ENCODE measurements at regions not wholly inside any gene's neighbourhood (a gene's known extent, or its start where the extent isn't known, plus 50 kb on each side); places are given as distances from the start of the nearest gene placed in this dataset.

DNA sequence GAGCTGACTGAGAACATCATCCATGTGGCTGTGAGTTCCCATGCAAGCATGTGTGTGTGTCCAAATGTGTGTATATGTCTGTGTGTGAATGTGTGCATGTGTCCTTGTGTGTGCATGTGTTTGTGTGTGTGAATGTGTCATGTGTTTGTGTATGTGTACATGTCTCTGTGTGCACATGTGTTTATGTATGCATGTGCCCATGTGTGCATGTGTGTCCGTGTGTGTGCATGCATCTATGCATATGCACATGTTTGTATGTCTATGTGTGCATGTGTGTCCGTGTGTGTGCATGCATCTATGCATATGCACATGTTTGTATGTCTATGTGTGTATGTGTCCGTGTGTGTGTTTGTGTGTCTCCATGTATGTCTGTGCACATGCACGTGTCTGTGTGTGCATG is 99.7 kb downstream of the LBH start:
- no peak overlapping the region for H3K4me3 ChIP-seq (ENCODE audit: low read depth, low read length)
- no peak for TF ChIP-seq CTCF (IDR thresholded peaks at IDR 0.05; ENCODE audit: borderline replicate concordance, insufficient read depth, low read depth, low read length)

DNA sequence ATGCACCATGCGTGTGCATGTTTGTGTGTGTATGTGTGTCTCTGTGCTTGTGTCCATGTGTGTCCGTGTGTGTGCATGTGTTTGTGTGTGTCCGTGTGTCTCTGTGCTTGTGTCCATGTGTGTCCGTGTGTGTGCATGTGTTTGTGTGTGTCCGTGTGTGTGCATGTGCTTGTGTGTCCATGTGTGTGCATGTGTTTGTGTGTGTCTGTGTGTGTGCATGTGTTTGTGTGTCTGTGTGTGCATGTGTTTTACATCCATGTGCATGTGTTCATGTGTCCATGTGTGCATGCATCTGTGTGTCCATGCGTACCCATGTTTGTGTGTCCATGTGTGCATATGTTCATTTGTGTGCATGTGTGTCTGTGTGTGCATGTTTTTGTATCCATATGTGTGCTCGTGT is 100.5 kb downstream of the LBH start:
- H3K4me3 ChIP-seq (ENCODE audit: low read depth, low read length): no peak overlapping the region
- no peak for TF ChIP-seq CTCF (IDR thresholded peaks at IDR 0.05; ENCODE audit: borderline replicate concordance, insufficient read depth, low read depth, low read length)

DNA sequence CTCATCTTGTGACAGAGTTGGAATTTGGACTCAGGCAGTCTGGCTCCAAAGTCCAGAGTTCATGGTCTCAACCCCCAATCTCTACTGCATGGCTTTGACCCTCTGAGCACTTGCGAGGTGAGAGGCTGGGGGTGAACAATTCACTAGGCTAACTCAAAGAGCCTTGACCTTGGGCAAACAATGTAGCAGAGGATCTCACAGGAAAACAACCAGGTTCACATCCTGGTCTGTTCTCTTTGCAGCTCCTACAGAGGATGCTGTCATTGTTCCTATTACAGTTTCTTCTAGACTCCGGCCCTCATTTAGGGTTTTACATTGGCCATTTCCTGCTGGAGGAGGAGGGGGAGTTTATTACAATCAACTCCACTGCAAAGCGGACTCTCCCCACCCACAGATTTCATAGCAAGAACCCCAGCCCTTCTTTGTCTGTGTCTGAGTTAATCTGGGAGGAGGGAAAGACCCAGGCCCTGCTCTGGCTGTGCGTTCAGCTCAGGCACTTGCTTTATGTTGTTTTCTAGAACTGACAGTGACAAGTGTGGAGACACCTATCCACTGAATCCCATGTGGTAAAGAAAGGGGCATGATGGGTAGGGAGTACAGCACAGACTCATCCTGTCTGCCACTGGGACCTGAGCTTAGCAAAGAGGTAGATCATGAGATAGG is 101.6 kb downstream of the LBH start:
- H3K4me3 ChIP-seq (ENCODE audit: low read depth, low read length): no peak overlapping the region
- TF ChIP-seq CTCF (IDR thresholded peaks at IDR 0.05; ENCODE audit: borderline replicate concordance, insufficient read depth, low read depth, low read length): no peak

DNA sequence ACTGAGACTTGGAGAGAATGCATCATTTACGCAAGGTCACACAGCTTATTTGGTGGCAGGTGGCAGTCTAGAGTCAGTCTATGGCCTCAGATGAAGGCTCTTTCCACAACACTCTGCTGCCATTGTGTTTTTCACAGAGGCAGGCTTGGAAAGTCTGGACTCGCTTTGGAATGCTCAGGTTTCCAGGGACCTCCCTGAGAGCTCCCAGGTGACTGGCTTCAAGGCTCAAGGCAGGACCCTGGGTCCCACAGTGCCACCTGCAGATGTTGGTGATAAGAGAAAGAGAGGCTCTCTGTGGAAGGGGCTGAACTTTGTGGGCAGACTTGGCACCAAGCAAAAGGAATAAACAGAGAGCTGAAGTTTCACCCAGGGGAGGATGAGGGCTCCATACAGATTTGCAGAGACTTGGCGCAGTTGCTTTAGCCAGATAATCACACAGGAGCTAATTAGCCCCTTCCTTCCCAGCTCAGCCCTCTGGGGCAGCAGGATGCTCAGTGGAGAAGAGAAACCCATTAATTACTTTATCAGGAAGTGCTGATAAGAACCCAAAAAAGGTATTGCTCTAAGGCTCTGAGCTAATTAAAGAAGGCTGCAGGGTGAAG is 103.5 kb downstream of the LBH start:
- 0 out of 2 replicates have a peak, but pooled peaks have one; percentile 6 for TF ChIP-seq CTCF (IDR thresholded peaks at IDR 0.05; ENCODE audit: borderline replicate concordance, insufficient read depth, low read depth, low read length)
- no peak overlapping the region for H3K4me3 ChIP-seq (ENCODE audit: low read depth, low read length)

DNA sequence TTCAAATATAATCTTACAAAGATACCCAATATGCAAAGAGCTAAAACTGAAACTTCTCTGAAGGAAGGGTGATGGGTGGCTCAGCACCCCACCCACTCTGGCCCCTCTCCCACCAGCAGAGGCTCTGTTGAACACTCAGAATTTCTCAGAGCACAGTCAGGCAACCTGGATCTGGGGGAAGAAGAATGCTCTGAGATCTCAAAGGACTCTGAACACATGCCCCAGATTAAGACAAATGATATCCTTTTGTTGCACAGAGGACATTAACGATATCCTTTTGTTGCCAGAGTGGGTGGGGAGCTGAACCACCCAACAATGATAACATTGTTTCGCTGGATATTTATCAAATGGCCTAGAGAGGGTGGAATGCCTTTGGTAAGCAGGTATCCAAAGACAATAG is 104.8 kb downstream of the LBH start:
- TF ChIP-seq CTCF (IDR thresholded peaks at IDR 0.05; ENCODE audit: borderline replicate concordance, insufficient read depth, low read depth, low read length): 0 out of 2 replicates have a peak, but pooled peaks have one; percentile 14
- H3K4me3 ChIP-seq (ENCODE audit: low read depth, low read length): no peak overlapping the region

DNA sequence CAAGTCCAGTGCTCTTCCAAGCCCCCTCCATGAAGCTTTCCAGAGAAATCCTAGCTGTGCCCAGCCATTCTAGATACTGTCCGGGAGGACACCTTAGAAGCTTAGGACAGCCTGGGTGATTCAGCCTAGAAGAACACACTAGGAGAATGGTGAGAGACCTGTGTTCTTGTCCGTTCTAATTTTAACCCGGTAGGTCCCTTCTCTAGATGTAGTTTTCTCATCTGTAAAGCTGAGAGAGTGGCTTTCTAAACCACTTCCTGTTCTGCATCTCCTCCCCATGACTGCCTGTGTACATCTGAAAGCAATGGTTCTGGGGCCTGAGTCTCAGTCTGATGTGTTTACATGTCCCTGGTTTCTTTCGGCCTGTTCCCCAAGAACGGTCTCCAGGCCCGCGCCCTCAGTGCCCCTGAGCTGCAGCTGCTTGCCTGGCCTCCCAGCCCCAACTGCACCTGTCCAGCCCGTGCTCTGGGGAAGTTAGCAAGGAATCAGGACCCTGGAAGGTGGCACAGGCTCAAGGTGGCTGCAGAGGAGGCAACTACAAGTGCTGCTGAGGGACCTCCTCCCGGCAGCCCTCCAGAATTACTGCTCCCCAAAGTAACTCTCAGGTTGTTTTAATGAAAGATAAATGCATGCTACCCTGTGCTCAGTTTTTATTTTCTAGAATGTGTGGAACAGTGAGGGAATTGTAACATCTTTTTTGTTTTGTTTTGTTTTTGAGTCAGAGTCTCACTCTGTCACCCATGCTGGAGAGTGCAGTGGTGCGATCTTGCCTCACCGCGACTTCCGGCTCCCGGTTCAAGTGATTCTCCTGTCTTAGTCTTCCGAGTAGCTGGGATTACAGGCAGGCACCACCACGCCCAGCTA is 105.9 kb downstream of the LBH start:
- no peak for TF ChIP-seq CTCF (IDR thresholded peaks at IDR 0.05; ENCODE audit: borderline replicate concordance, insufficient read depth, low read depth, low read length)
- peak overlapping the region; percentile 43 for H3K4me3 ChIP-seq (ENCODE audit: low read depth, low read length)
